GM12872 (cell line): ENCODE measurements at regions not wholly inside any gene's neighbourhood (a gene's known extent, or its start where the extent isn't known, plus 50 kb on each side); places are given as distances from the start of the nearest gene placed in this dataset.
A peak's percentile ranks its signal among the peaks of the same experiment; 100 is the strongest.

ENCODE experiments used
- CTCF ChIP-seq: IDR thresholded peaks from 3 replicates; pipeline ENCODE4 v1.5.1; 2011; ENCODE audit warnings: low read depth, mild to moderate bottlenecking, low read length, moderate library complexity; ENCODE audit not compliant: insufficient read depth

DNA sequence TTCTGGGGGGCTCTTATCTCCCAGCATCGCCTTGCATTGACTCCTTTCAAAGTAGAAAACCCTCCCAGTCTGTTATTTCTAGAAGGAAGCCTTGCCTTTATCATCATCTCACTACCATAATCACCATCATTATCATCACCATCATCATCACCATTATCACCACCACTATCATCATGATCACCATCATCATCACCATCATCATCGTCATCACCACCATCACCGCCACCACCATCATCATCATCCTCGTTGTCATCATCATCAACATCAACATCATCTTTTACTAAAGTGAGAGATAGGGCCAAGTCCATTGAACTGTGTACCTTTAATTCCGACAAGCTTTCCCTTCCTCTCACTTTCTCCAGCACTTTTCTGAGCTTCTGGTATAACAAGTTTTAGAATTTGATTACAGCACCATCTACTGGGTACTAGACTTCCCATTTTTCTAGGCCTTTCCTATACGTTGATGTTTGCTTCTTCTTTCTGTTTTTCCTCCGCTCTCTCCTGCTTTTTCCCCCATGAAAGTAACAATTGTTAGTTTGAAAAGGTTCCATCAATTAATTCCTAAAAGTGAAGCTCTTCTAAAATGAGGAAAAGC is 226.4 kb downstream of the BUB3 start:
- peak; percentile 29; the same call in 1 of the 3 replicates for TF ChIP-seq CTCF

- no peak for TF ChIP-seq CTCF
Observed at GRCh38 chr10:123381224-123381623, 227.0 kb downstream of the BUB3 start.

DNA sequence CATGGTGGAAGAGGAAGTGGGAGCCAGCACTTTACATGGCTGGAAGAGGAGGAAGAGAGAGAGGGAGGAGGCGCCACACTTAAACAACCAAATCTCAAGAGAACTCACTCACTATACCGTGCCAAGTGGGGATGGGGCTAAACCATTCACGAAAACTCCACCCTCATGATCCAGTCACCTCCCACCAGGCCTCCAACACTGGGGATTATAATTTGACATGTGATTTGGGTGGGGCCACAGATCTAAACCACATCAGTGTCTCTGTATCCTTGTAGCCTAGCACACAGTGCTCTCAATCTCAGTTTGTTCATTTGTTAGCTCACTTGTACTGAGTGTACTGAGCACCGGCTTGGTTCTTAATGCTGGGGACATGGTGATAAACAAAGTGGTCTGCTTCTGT is 228.3 kb downstream of the BUB3 start:
- no peak for TF ChIP-seq CTCF

DNA sequence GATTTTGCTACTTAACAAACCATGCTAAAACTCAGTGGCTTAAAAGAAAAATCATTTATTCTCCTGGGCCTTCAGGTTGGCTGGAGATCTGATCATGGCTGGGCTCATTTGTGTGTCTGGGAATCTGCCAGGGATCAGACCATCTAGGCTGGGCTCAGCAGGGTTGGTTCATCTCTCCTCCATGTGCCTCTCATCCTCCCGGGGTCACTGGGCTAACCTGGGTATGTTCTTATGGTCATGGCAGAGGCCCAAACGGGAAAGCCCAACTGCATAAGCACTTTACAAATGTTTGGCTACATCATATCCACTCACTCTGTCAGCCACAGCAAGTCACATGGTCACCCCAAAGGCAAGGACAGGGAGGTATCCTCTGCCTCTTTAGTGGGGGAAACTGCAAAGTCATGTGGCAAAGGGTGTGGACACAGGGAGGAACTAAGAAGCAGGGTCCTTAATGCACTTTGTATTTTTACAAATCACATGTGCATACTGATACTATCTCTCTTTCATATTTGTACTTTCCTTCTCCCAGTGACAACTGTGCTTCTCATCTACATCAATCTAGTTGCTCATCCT is 231.4 kb downstream of the BUB3 start:
- no peak for TF ChIP-seq CTCF

- no peak for TF ChIP-seq CTCF
Observed at GRCh38 chr10:123389520-123389919, 235.3 kb downstream of the BUB3 start.

DNA sequence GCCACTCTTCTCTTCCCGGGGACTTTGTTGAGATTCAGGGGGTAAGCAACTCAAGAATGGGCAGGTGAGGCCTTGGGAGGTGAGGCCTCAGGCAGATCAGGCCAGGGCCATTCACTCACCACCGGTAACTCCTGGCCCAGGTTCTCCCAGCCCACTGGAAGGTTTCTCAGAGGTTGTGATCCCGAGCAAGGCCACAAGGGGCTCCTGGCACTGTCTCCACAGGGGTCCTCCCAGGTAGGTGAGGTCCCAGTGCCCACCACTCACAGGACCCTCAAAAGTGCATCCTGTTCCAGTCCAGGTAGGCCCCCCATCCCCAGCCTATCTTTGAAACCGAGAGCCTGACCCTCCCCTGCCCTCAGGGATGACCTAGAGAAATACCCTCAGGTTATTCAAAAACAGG is 236.1 kb downstream of the BUB3 start:
- TF ChIP-seq CTCF, result peak; percentile 63

GRCh38 chr10:123390874-123391273 is 236.7 kb downstream of the BUB3 start:
- TF ChIP-seq CTCF, result no peak
